Loucy (cell line): ENCODE measurements at regions not wholly inside any gene's neighbourhood (a gene's known extent, or its start where the extent isn't known, plus 50 kb on each side); places are given as distances from the start of the nearest gene placed in this dataset.

Experiments
- CTCF ChIP-seq: fragments of 200-600 bp; sonication (generic); conservative IDR thresholded peaks from 2 replicates; pipeline ENCODE4 v1.5.1; 2014; ENCODE audit warnings: mild to moderate bottlenecking, antibody characterized with exemption, low read length
- EZH2phosphoT487 ChIP-seq: fragments of 200-600 bp; IDR thresholded peaks from 2 replicates; pipeline ENCODE4 v1.6.1; 2018; ENCODE audit warnings: antibody characterized with exemption, mild to moderate bottlenecking, moderate library complexity, borderline replicate concordance

GRCh38 chrX:40457406-40457805 lies 123.4 kb upstream of the ATP6AP2 start:
- TF ChIP-seq CTCF (no peak), EZH2phosphoT487 (no peak)
